KMS-11 (cell line): ENCODE measurements at regions not wholly inside any gene's neighbourhood (a gene's known extent, or its start where the extent isn't known, plus 50 kb on each side); places are given as distances from the start of the nearest gene placed in this dataset.

ENCODE experiments used
- H2AFZ ChIP-seq: fragments of 200-600 bp; sonication (generic); 2 replicates; pipeline ENCODE4 v1.6.1; 2016; ENCODE audit warnings: antibody characterized with exemption, mixed run types, low read depth
- H3K27ac ChIP-seq: fragments of 200-600 bp; sonication (generic); 2 replicates; pipeline ENCODE4 v1.6.1; 2016; ENCODE audit warnings: mild to moderate bottlenecking, mixed run types
- H3K27me3 ChIP-seq: fragments of 200-600 bp; sonication (generic); 2 replicates; pipeline ENCODE4 v1.6.1; 2017; ENCODE audit warnings: mild to moderate bottlenecking, low read depth, mixed run types, moderate library complexity; ENCODE audit not compliant: insufficient read depth
- H3K36me3 ChIP-seq: fragments of 200-600 bp; sonication (generic); 2 replicates; pipeline ENCODE4 v1.6.1; 2017; ENCODE audit warnings: mild to moderate bottlenecking, mixed run types; ENCODE audit not compliant: insufficient read depth
- H3K4me1 ChIP-seq: fragments of 200-600 bp; sonication (generic); 2 replicates; pipeline ENCODE4 v1.6.1; 2016; ENCODE audit warnings: mild to moderate bottlenecking, low read depth, mixed run types; ENCODE audit not compliant: poor library complexity, severe bottlenecking
- H3K4me2 ChIP-seq: fragments of 200-600 bp; sonication (generic); 2 replicates; pipeline ENCODE4 v1.7.0; 2016; ENCODE audit warnings: mild to moderate bottlenecking, mixed run types
- H3K4me3 ChIP-seq: fragments of 200-600 bp; sonication (generic); IDR thresholded peaks from 2 replicates; pipeline ENCODE4 v1.6.1; 2017; ENCODE audit warnings: low read depth, low read length, mixed read lengths; ENCODE audit not compliant: insufficient read depth
- H3K79me2 ChIP-seq: fragments of 200-600 bp; sonication (generic); 2 replicates; pipeline ENCODE4 v1.6.1; 2016; ENCODE audit warnings: low read depth, mixed run types; ENCODE audit not compliant: insufficient read depth
- H3K9ac ChIP-seq: fragments of 200-600 bp; sonication (generic); 2 replicates; pipeline ENCODE4 v1.6.1; 2016; ENCODE audit warnings: mild to moderate bottlenecking, mixed run types
- H4K20me1 ChIP-seq: fragments of 200-600 bp; sonication (generic); 2 replicates; pipeline ENCODE4 v1.6.1; 2016; ENCODE audit warnings: mild to moderate bottlenecking, mixed run types; ENCODE audit not compliant: insufficient read depth
- CTCF ChIP-seq: fragments of 200-600 bp; sonication (generic); conservative IDR thresholded peaks from 2 replicates; pipeline ENCODE4 v1.6.1; 2017; ENCODE audit warnings: low read depth, mild to moderate bottlenecking, antibody characterized with exemption, low read length, moderate library complexity, mixed read lengths

GRCh38 chr6:48714699-48715098 lies 603.7 kb upstream of the PTCHD4 start:
- no peaks in the 10 kb centered on the region for H3K27me3 ChIP-seq
- H3K79me2 ChIP-seq, result no peaks in the 10 kb centered on the region
- H3K4me1 ChIP-seq, result no peaks in the 10 kb centered on the region
- no peak overlapping the region for H3K4me3 ChIP-seq
- no peaks in the 10 kb centered on the region for H3K36me3 ChIP-seq
- no peaks in the 10 kb centered on the region for H4K20me1 ChIP-seq
- no peak for TF ChIP-seq CTCF
- no peak overlapping the region for H3K4me2 ChIP-seq
- H2AFZ ChIP-seq, result no peak overlapping the region
- H3K9ac ChIP-seq, result no peak overlapping the region
- no peak overlapping the region for H3K27ac ChIP-seq

DNA sequence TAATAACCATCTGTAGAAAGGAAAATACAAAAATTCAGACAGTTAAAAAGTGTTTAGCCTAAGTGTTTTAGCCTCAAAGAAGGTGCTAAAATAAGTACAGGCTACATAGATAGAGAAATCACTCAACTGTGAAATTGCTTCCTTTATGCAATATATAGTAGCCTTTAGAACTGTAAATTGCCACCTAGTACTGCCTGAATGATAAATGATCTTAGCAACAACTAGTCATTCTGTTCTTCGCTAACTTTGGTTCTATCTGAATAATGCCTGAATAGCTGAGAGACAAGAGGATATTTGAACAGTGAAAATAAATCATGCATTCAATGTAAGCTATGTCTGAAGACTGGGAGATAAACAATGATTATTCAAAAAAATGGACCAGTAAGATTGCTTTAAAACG lies 603.3 kb upstream of the PTCHD4 start:
- Histone ChIP-seq H3K36me3 (no peaks in the 10 kb centered on the region), H3K27me3 (no peaks in the 10 kb centered on the region), H3K9ac (no peak overlapping the region), H3K79me2 (no peaks in the 10 kb centered on the region), H2AFZ (no peak overlapping the region), H3K27ac (no peak overlapping the region), H3K4me3 (no peak overlapping the region), H3K4me2 (no peak overlapping the region), H4K20me1 (no peaks in the 10 kb centered on the region), H3K4me1 (no peaks in the 10 kb centered on the region)
- no peak for TF ChIP-seq CTCF

DNA sequence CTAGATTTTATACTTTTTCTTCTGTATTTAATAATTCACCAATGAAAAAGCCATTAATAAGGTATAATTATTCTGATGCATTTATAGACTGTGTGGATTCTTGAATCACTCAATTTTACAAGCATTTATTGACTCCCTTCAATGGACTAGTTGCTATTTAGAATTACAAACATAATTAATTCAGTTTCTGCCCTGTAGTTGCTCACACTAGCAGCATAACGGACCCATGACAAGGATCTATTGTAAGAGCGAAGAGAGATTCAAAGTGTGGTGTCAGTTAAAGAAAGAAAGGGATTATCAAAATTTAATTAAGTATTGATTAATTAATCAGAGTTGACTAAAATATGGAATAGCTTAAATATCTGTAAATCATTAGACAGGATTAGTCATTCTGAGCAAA lies 602.6 kb upstream of the PTCHD4 start:
- no peaks in the 10 kb centered on the region for H3K27me3 ChIP-seq
- no peak overlapping the region for H2AFZ ChIP-seq
- no peak for TF ChIP-seq CTCF
- no peaks in the 10 kb centered on the region for H4K20me1 ChIP-seq
- no peak overlapping the region for H3K27ac ChIP-seq
- no peaks in the 10 kb centered on the region for H3K36me3 ChIP-seq
- H3K4me1 ChIP-seq, result no peaks in the 10 kb centered on the region
- H3K79me2 ChIP-seq, result no peaks in the 10 kb centered on the region
- no peak overlapping the region for H3K4me2 ChIP-seq
- no peak overlapping the region for H3K4me3 ChIP-seq
- no peak overlapping the region for H3K9ac ChIP-seq

DNA sequence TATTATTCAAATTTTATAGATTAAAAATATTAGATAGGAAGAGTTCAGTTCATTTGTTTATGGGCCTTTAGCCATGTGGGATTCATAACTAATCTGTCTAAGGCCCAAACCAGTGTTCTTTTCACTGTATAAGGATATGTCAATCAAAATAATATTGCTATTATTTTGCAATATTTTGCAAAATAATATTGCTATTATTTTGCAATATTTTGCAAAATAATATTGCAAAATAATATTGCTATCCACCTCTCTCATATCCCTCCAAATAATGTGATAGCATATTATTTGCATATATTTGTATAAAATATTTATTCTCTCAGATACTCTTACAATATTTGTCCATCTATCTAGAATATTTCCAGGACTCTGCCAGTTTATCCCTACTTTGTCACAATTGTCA lies 595.3 kb upstream of the PTCHD4 start:
- Histone ChIP-seq H3K4me2 (no peak overlapping the region), H3K4me3 (no peak overlapping the region), H3K27me3 (no peaks in the 10 kb centered on the region), H4K20me1 (no peaks in the 10 kb centered on the region), H3K79me2 (no peaks in the 10 kb centered on the region), H3K27ac (no peak overlapping the region), H3K9ac (no peak overlapping the region), H3K4me1 (no peaks in the 10 kb centered on the region), H3K36me3 (no peaks in the 10 kb centered on the region), H2AFZ (no peak overlapping the region)
- no peak for TF ChIP-seq CTCF

GRCh38 chr6:48701572-48701971 lies 590.6 kb upstream of the PTCHD4 start:
- Histone ChIP-seq H3K4me3 (no peak overlapping the region), H3K79me2 (no peaks in the 10 kb centered on the region), H3K4me1 (no peaks in the 10 kb centered on the region), H3K27me3 (no peaks in the 10 kb centered on the region), H3K36me3 (no peaks in the 10 kb centered on the region), H4K20me1 (no peaks in the 10 kb centered on the region), H3K9ac (no peak overlapping the region), H3K4me2 (no peak overlapping the region), H2AFZ (no peak overlapping the region), H3K27ac (no peak overlapping the region)
- no peak for TF ChIP-seq CTCF
